SK-N-SH (cell line): ENCODE measurements at regions not wholly inside any gene's neighbourhood (a gene's known extent, or its start where the extent isn't known, plus 50 kb on each side); places are given as distances from the start of the nearest gene placed in this dataset.

Experiments used
- CTCF ChIA-PET: fragments of 300-600, 350-600 bp; formaldehyde crosslinking; extraction: SDS; loops from one replicate; lab custom pipeline; 2021; lab: Yijun Ruan, JAX
- POLR2A ChIA-PET: fragments of 350-600 bp; sonication (Branson Sonifier 250); formaldehyde crosslinking; extraction: SDS; loops from one replicate; lab custom pipeline; 2020; ENCODE audit warnings: antibody characterized with exemption, inconsistent platforms; lab: Yijun Ruan, JAX
- DNase-seq: peaks from one replicate; pipeline ENCODE4 v3.0.0; 2012
- H2AFZ ChIP-seq: fragments of 200-600 bp; sonication (generic); 2 replicates; pipeline ENCODE4 v1.8.1; 2016; ENCODE audit warnings: antibody characterized with exemption, mild to moderate bottlenecking, low read depth
- H3F3A ChIP-seq: fragments of 200-600 bp; sonication (generic); replicated peaks from 2 replicates; pipeline ENCODE3; 2016; ENCODE audit warnings: antibody characterized with exemption, mild to moderate bottlenecking; ENCODE audit not compliant: insufficient read depth
- H3K27ac ChIP-seq, 2 experiments: fragments of 200-500 bp in 1 of 2; fragments of 200-600 bp in 1 of 2; sonication (Bioruptor generic) in 1 of 2; sonication (generic), shearing (Covaris generic) in 1 of 2; 2 replicates each; pipeline versions ENCODE4 v1.5.1 to v1.6.1; 2014 to 2016; ENCODE audit warnings: low read depth in 2 of 2, inconsistent platforms in 1 of 2, low read length in 1 of 2, mild to moderate bottlenecking in 1 of 2, mixed read lengths in 1 of 2
- H3K27me3 ChIP-seq: fragments of 200-600 bp; sonication (generic), shearing (Covaris generic); 2 replicates; pipeline ENCODE4 v1.6.1; 2016; ENCODE audit warnings: mixed run types; ENCODE audit not compliant: insufficient read depth
- H3K36me3 ChIP-seq, 2 experiments: fragments of 200-500 bp in 1 of 2; fragments of 200-600 bp in 1 of 2; sonication (Bioruptor generic) in 1 of 2; sonication (generic) in 1 of 2; replicated peaks in 1 of 2; 2 replicates each; pipeline versions ENCODE3 to v1.5.1; 2014 to 2016; ENCODE audit warnings: low read length in 1 of 2, mild to moderate bottlenecking in 1 of 2; ENCODE audit not compliant: insufficient read depth in 2 of 2, control insufficient read depth in 1 of 2
- H3K4me1 ChIP-seq, 2 experiments: fragments of 200-500 bp in 1 of 2; fragments of 200-600 bp in 1 of 2; sonication (Bioruptor generic) in 1 of 2; sonication (generic), shearing (Covaris generic) in 1 of 2; 2 replicates each; pipeline versions ENCODE4 v1.5.1 to v1.6.1; 2014 to 2016; ENCODE audit warnings: low read depth in 1 of 2, low read length in 1 of 2, mixed run types in 1 of 2; ENCODE audit not compliant: insufficient read depth in 2 of 2, control insufficient read depth in 1 of 2
- H3K4me2 ChIP-seq: fragments of 200-600 bp; sonication (generic), shearing (Covaris generic); 2 replicates; pipeline ENCODE4 v1.6.1; 2017; ENCODE audit warnings: mixed run types
- H3K4me3 ChIP-seq, 2 experiments: fragments of 200-500 bp in 1 of 2; fragments of 200-600 bp in 1 of 2; sonication (Bioruptor generic) in 1 of 2; sonication (generic), shearing (Covaris generic) in 1 of 2; 2 replicates each; pipeline versions ENCODE4 v1.5.1 to v1.8.1; 2014 to 2016; ENCODE audit warnings: low read depth in 2 of 2, inconsistent platforms in 1 of 2, low read length in 1 of 2, mild to moderate bottlenecking in 1 of 2, mixed read lengths in 1 of 2, moderate library complexity in 1 of 2
- H3K79me2 ChIP-seq: fragments of 200-600 bp; sonication (generic); 2 replicates; pipeline ENCODE4 v1.8.1; 2017; ENCODE audit warnings: mild to moderate bottlenecking; ENCODE audit not compliant: insufficient read depth
- H3K9ac ChIP-seq: fragments of 200-600 bp; sonication (generic); 2 replicates; pipeline ENCODE4 v1.6.1; 2017; ENCODE audit warnings: mixed run types
- H3K9me2 ChIP-seq: fragments of 200-600 bp; sonication (generic); 2 replicates; pipeline ENCODE4 v1.6.1; 2017; ENCODE audit warnings: mixed run types
- H3K9me3 ChIP-seq: fragments of 200-600 bp; sonication (generic); 2 replicates; pipeline ENCODE4 v1.6.1; 2017; ENCODE audit warnings: mixed run types, mild to moderate bottlenecking, moderate library complexity
- H4K20me1 ChIP-seq: fragments of 200-600 bp; sonication (generic); 2 replicates; pipeline ENCODE4 v1.6.1; 2017; ENCODE audit warnings: mild to moderate bottlenecking, mixed run types; ENCODE audit not compliant: insufficient read depth
- EP300 ChIP-seq, 2 experiments: IDR thresholded peaks; 2 replicates each; pipeline versions ENCODE4 v1.4.0 to v1.6.1; 2012; ENCODE audit warnings: borderline replicate concordance in 1 of 2, low read depth in 1 of 2, low read length in 1 of 2
- FOSL2 ChIP-seq: IDR thresholded peaks from 2 replicates; pipeline ENCODE4 v1.4.0; 2012; ENCODE audit warnings: low read depth, mild to moderate bottlenecking, moderate library complexity, borderline replicate concordance
- NRF1 ChIP-seq: IDR thresholded peaks from 2 replicates; pipeline ENCODE4 v1.6.1; 2012; ENCODE audit warnings: low read depth, mild to moderate bottlenecking, low read length
- RCOR1 ChIP-seq: fragments of 150-350 bp; IDR thresholded peaks from 2 replicates; pipeline ENCODE4 v1.6.1; 2017; ENCODE audit warnings: antibody characterized with exemption, low read length
- YY1 ChIP-seq: IDR thresholded peaks from 2 replicates; pipeline ENCODE4 v1.4.0; 2012; ENCODE audit warnings: low read depth, mild to moderate bottlenecking
- WGBS: methylation state at CpG from one replicate; pipeline ENCODE4 v1.1.6; 2017; ENCODE audit warnings: low lambda C conversion rate; 5-methylcytosine and 5-hydroxymethylcytosine counted together
- TF ChIP-seq, protein P1 (sequence below): IDR thresholded peaks from 2 replicates; pipeline ENCODE4 v1.6.1; 2012; ENCODE audit warnings: mild to moderate bottlenecking, low read depth, low read length, moderate library complexity
- TF ChIP-seq, protein P2 (sequence below): IDR thresholded peaks from 2 replicates; pipeline ENCODE4; 2012
- TF ChIP-seq, protein P3 (sequence below): IDR thresholded peaks from 2 replicates; pipeline ENCODE4 v1.4.0; 2012; ENCODE audit warnings: low read depth
- TF ChIP-seq, protein P4 (sequence below): fragments of 150-350 bp; IDR thresholded peaks from 2 replicates; pipeline ENCODE4 v1.6.1; 2017; ENCODE audit warnings: antibody characterized with exemption, low read length, low read depth, borderline replicate concordance
- TF ChIP-seq, protein P5 (sequence below): IDR thresholded peaks from 2 replicates; pipeline ENCODE4 v1.4.0; 2012; ENCODE audit warnings: low read depth, borderline replicate concordance

DNA sequence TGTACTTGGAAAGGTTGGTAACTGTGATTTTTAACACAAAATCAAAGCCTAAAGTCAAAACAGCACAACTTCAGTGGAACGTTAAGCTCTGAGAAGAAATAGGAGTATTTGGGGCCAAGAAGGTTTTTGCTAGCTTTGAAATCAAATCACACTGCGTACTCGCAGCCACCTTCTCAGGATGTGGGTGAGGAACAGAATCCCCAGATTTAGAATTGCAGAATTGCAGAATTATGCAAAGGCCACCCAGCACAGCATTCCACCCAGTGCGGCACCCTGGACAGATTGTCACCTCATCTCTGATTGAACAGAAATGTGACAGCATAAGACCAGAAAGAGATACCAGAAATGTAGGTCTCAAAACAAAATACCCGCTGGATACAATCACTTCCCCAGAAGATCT, 181.1 kb downstream of the DHX15 start:
- H3K27me3 ChIP-seq: no peaks in the 10 kb centered on the region; the same call in 1 of the 2 replicates
- H3K4me1 ChIP-seq: no peaks in the 10 kb centered on the region
- no peak overlapping the region for H3K27ac ChIP-seq
- H3K4me2 ChIP-seq: no peak overlapping the region
- CTCF ChIA-PET: interaction anchor here (1.0 kb wide), 1 partner anchor 15 kb away, joined by 3 read pairs; no protein-coding TSS in a partner anchor
- no peaks in the 10 kb centered on the region for H3K9me2 ChIP-seq
- DNase-seq: no peak
- TF ChIP-seq, protein P1, sequence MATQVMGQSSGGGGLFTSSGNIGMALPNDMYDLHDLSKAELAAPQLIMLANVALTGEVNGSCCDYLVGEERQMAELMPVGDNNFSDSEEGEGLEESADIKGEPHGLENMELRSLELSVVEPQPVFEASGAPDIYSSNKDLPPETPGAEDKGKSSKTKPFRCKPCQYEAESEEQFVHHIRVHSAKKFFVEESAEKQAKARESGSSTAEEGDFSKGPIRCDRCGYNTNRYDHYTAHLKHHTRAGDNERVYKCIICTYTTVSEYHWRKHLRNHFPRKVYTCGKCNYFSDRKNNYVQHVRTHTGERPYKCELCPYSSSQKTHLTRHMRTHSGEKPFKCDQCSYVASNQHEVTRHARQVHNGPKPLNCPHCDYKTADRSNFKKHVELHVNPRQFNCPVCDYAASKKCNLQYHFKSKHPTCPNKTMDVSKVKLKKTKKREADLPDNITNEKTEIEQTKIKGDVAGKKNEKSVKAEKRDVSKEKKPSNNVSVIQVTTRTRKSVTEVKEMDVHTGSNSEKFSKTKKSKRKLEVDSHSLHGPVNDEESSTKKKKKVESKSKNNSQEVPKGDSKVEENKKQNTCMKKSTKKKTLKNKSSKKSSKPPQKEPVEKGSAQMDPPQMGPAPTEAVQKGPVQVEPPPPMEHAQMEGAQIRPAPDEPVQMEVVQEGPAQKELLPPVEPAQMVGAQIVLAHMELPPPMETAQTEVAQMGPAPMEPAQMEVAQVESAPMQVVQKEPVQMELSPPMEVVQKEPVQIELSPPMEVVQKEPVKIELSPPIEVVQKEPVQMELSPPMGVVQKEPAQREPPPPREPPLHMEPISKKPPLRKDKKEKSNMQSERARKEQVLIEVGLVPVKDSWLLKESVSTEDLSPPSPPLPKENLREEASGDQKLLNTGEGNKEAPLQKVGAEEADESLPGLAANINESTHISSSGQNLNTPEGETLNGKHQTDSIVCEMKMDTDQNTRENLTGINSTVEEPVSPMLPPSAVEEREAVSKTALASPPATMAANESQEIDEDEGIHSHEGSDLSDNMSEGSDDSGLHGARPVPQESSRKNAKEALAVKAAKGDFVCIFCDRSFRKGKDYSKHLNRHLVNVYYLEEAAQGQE: no peak
- TF ChIP-seq, all 33 proteins: peak for 0
- no peaks in the 10 kb centered on the region for H3F3A ChIP-seq
- H3K9me3 ChIP-seq: no peaks in the 10 kb centered on the region
- WGBS: 64% methylated on average over 5 of the region's 5 CpGs
- H3K36me3 ChIP-seq: no peaks in the 10 kb centered on the region
- H2AFZ ChIP-seq: no peak overlapping the region
- no peaks in the 10 kb centered on the region for H3K79me2 ChIP-seq
- no peak overlapping the region for H3K9ac ChIP-seq
- H4K20me1 ChIP-seq: no peaks in the 10 kb centered on the region
- POLR2A ChIA-PET: no interaction called here
- H3K4me3 ChIP-seq: no peak overlapping the region

DNA sequence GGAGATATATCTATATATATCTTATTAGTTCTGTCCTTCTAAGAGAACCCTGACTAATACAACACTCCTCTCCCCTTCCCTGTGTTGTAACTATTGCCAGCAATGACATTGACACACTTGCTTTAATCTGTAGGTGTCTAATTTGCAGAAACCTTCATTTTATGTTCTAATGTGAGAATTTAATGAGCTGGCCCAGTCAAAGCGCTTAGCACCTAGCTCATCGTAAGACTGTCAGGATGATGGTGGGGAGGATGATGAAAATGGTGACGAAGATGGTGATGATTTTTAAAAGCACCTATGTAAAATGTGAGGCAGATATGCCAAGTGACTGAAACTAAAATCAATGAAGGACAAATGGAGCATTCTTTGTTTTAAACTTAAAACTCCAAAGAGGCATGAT, 183.8 kb downstream of the DHX15 start:
- Histone ChIP-seq H3K4me3 (no peak overlapping the region), H3F3A (no peaks in the 10 kb centered on the region), H3K9ac (no peak overlapping the region), H3K36me3 (no peaks in the 10 kb centered on the region), H3K27ac (no peak overlapping the region), H3K9me2 (no peaks in the 10 kb centered on the region), H3K9me3 (no peaks in the 10 kb centered on the region), H2AFZ (no peak overlapping the region), H3K4me2 (no peak overlapping the region), H3K79me2 (no peaks in the 10 kb centered on the region), H3K27me3 (no peaks in the 10 kb centered on the region; the same call in 1 of the 2 replicates), H3K4me1 (no peaks in the 10 kb centered on the region), H4K20me1 (no peaks in the 10 kb centered on the region)
- TF ChIP-seq YY1 (no peak), RCOR1 (no peak), FOSL2 (no peak), EP300 (IDR thresholded peaks at IDR 0.05; ENCODE audit: borderline replicate concordance in 1 of 2, low read depth in 1 of 2, low read length in 1 of 2) (no peak), NRF1 (no peak)
- TF ChIP-seq, protein P2, sequence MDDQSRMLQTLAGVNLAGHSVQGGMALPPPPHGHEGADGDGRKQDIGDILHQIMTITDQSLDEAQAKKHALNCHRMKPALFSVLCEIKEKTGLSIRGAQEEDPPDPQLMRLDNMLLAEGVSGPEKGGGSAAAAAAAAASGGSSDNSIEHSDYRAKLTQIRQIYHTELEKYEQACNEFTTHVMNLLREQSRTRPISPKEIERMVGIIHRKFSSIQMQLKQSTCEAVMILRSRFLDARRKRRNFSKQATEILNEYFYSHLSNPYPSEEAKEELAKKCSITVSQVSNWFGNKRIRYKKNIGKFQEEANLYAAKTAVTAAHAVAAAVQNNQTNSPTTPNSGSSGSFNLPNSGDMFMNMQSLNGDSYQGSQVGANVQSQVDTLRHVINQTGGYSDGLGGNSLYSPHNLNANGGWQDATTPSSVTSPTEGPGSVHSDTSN: no peak
- TF ChIP-seq, protein P3, sequence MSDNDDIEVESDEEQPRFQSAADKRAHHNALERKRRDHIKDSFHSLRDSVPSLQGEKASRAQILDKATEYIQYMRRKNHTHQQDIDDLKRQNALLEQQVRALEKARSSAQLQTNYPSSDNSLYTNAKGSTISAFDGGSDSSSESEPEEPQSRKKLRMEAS: no peak
- TF ChIP-seq, protein P4, sequence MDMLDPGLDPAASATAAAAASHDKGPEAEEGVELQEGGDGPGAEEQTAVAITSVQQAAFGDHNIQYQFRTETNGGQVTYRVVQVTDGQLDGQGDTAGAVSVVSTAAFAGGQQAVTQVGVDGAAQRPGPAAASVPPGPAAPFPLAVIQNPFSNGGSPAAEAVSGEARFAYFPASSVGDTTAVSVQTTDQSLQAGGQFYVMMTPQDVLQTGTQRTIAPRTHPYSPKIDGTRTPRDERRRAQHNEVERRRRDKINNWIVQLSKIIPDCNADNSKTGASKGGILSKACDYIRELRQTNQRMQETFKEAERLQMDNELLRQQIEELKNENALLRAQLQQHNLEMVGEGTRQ: no peak
- TF ChIP-seq, protein P1: no peak
- TF ChIP-seq, protein P5, sequence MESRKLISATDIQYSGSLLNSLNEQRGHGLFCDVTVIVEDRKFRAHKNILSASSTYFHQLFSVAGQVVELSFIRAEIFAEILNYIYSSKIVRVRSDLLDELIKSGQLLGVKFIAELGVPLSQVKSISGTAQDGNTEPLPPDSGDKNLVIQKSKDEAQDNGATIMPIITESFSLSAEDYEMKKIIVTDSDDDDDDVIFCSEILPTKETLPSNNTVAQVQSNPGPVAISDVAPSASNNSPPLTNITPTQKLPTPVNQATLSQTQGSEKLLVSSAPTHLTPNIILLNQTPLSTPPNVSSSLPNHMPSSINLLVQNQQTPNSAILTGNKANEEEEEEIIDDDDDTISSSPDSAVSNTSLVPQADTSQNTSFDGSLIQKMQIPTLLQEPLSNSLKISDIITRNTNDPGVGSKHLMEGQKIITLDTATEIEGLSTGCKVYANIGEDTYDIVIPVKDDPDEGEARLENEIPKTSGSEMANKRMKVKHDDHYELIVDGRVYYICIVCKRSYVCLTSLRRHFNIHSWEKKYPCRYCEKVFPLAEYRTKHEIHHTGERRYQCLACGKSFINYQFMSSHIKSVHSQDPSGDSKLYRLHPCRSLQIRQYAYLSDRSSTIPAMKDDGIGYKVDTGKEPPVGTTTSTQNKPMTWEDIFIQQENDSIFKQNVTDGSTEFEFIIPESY: no peak
- POLR2A ChIA-PET: no interaction called here
- CTCF ChIA-PET: interaction anchor here (1.3 kb wide), 1 partner anchor 682 kb away, joined by 3 read pairs; no protein-coding TSS in a partner anchor
- WGBS: 23% methylated on average over 3 of the region's 3 CpGs
- DNase-seq: no peak
